GM12892 (cell line): ENCODE measurements at regions not wholly inside any gene's neighbourhood (a gene's known extent, or its start where the extent isn't known, plus 50 kb on each side); places are given as distances from the start of the nearest gene placed in this dataset.

Source experiments
- POLR2A ChIP-seq: IDR thresholded peaks from 2 replicates; pipeline ENCODE4 v1.6.1; 2011; ENCODE audit warnings: low read depth, low read length, control low read depth
- POLR2AphosphoS5 ChIP-seq: IDR thresholded peaks from 2 replicates; pipeline ENCODE4 v1.6.1; 2011; ENCODE audit warnings: low read depth, low read length, control low read depth
- TAF1 ChIP-seq: IDR thresholded peaks from 2 replicates; pipeline ENCODE4 v1.6.1; 2011; ENCODE audit warnings: low read depth, mild to moderate bottlenecking, control low read depth, low read length, borderline replicate concordance

DNA sequence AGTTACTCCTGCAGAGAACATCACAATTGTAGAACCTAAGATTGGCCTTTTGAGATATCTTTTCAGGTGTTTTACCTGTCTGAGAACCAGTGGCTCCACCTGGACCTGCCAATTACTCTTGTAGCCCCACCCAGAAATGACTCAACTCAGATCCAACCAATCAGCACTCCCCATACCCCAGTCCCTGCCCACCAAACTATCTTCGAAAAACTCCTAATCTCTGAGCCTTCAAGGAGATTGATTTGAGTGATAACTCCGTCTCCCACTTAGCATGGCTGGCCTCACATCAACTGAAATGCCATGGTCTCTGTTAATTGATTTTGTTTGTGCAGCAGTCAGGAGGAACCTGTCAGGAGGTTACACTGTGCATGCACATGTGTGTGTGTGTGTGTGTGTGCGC lies 103.6 kb downstream of the MTNR1B start:
- TF ChIP-seq POLR2AphosphoS5, result no peak
- no peak for TF ChIP-seq POLR2A
- TF ChIP-seq TAF1, result no peak
